Progenitor cell of endocrine pancreas (in vitro differentiated cells): ENCODE measurements at regions not wholly inside any gene's neighbourhood (a gene's known extent, or its start where the extent isn't known, plus 50 kb on each side); places are given as distances from the start of the nearest gene placed in this dataset.
"Not testable (repeated sequence)": the region's sequence is repeated elsewhere in the genome, so short reads cannot be mapped to it uniquely, and the experiment has no call there.

Experiments
- DNase-seq: peaks from one replicate; pipeline ENCODE4 v3.0.0; 2021; ENCODE audit warnings: low spot score; ENCODE audit not compliant: unreplicated experiment
- H3K27ac Mint-ChIP-seq: 2 replicates; pipeline ENCODE4 v1.8.0; 2021; ENCODE audit warnings: mild to moderate bottlenecking, moderate library complexity, mixed read lengths
- H3K27me3 Mint-ChIP-seq: 2 replicates; pipeline ENCODE4 v1.8.0; 2021; ENCODE audit warnings: mixed read lengths
- H3K36me3 Mint-ChIP-seq: 2 replicates; pipeline ENCODE4 v1.8.0; 2022; ENCODE audit warnings: mixed read lengths; ENCODE audit not compliant: insufficient read depth
- H3K4me1 Mint-ChIP-seq: 2 replicates; pipeline ENCODE4 v1.8.0; 2021; ENCODE audit warnings: low read depth, mixed read lengths
- H3K4me3 Mint-ChIP-seq: 2 replicates; pipeline ENCODE4 v1.8.0; 2021; ENCODE audit warnings: low read depth, mild to moderate bottlenecking, moderate library complexity, mixed read lengths
- H3K9me3 Mint-ChIP-seq: 2 replicates; pipeline ENCODE4 v1.8.0; 2021; ENCODE audit warnings: low read depth, mixed read lengths
- CTCF ChIP-seq: fragments of 200-600 bp; sonication (generic); IDR thresholded peaks from one replicate; pipeline ENCODE4 v1.5.0; 2021; ENCODE audit warnings: antibody characterized with exemption, mild to moderate bottlenecking; ENCODE audit not compliant: unreplicated experiment

GRCh38 chr3:11914651-11915050 lies 68.0 kb upstream of the TAMM41 start:
- Mint-ChIP-seq H3K36me3 (no peaks in the 10 kb centered on the region), H3K4me1 (no peaks in the 10 kb centered on the region), H3K4me3 (no peak overlapping the region), H3K27ac (no peak overlapping the region), H3K27me3 (peaks cover 16% of the 10 kb centered on the region), H3K9me3 (peaks cover 3% of the 10 kb centered on the region)
- no peak for TF ChIP-seq CTCF
- no peak for DNase-seq

- no peaks in the 10 kb centered on the region for H3K36me3 Mint-ChIP-seq
- no peak overlapping the region for H3K27ac Mint-ChIP-seq
- H3K4me1 Mint-ChIP-seq = no peaks in the 10 kb centered on the region
- peaks cover 20% of the 10 kb centered on the region for H3K27me3 Mint-ChIP-seq
- H3K4me3 Mint-ChIP-seq = no peak overlapping the region
- DNase-seq = no peak
- no peak for TF ChIP-seq CTCF
- H3K9me3 Mint-ChIP-seq = peaks cover 3% of the 10 kb centered on the region
Observed at GRCh38 chr3:11915621-11916424, 69.1 kb upstream of the TAMM41 start.

- H3K4me3 Mint-ChIP-seq, H3K27ac Mint-ChIP-seq, H3K36me3 Mint-ChIP-seq, H3K4me1 Mint-ChIP-seq, DNase-seq, H3K9me3 Mint-ChIP-seq: not testable (repeated sequence)
- H3K27me3 Mint-ChIP-seq = peaks cover 22% of the 10 kb centered on the region
Observed at GRCh38 chr3:11916425-11916762, 69.7 kb upstream of the TAMM41 start.

GRCh38 chr3:11917051-11917450 lies 70.4 kb upstream of the TAMM41 start:
- Mint-ChIP-seq H3K4me1 (no peaks in the 10 kb centered on the region), H3K9me3 (peaks cover 3% of the 10 kb centered on the region), H3K4me3 (no peak overlapping the region), H3K27me3 (peaks cover 22% of the 10 kb centered on the region), H3K36me3 (no peaks in the 10 kb centered on the region), H3K27ac (no peak overlapping the region)
- TF ChIP-seq CTCF = no peak
- DNase-seq = no peak

GRCh38 chr3:11919390-11919789 lies 72.7 kb upstream of the TAMM41 start:
- Mint-ChIP-seq H3K27ac (no peak overlapping the region), H3K4me3 (no peak overlapping the region), H3K4me1 (no peaks in the 10 kb centered on the region), H3K9me3 (peaks cover 3% of the 10 kb centered on the region), H3K36me3 (no peaks in the 10 kb centered on the region), H3K27me3 (peaks cover 16% of the 10 kb centered on the region)
- no peak for DNase-seq
- TF ChIP-seq CTCF = no peak

- Mint-ChIP-seq H3K4me3 (no peak overlapping the region), H3K27me3 (peaks cover 14% of the 10 kb centered on the region), H3K9me3 (no peaks in the 10 kb centered on the region), H3K4me1 (no peaks in the 10 kb centered on the region), H3K36me3 (no peaks in the 10 kb centered on the region), H3K27ac (no peak overlapping the region)
- DNase-seq = no peak
- TF ChIP-seq CTCF = no peak
Observed at GRCh38 chr3:11924518-11924917, 77.8 kb upstream of the TAMM41 start.
